Left forelimb (tissue), 1 donor: ENCODE measurements at regions not wholly inside any gene's neighbourhood (a gene's known extent, or its start where the extent isn't known, plus 50 kb on each side); places are given as distances from the start of the nearest gene placed in this dataset.

Experiments used
- DNase-seq: peaks from one replicate; pipeline ENCODE4 v3.0.0-alpha.2; 2018; ENCODE audit warnings: low spot score

- no peak for DNase-seq
These were observed 271.9 kb downstream of the GPM6A start for GRCh38 chr4:175540151-175540550.

DNA sequence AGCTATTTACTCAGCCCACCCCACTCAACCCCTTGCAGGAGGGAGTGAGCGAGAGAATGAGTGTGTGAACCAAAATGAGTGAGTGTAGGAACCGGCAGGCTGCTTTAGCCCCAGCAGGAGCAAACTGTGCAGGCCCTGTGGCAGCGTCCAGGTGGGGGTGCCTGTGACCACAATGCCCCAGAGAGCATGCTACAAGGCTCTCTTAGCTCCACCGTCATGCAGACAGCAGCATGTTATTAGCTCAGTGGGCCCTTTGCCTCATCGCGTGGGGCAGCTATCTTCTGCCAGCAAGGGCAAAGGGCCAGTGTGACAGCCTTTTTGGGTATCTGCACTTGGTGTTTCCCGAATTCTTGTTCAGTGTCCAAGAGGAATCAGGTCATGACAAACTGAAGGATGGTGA lies 271.3 kb downstream of the GPM6A start:
- DNase-seq = no peak

DNA sequence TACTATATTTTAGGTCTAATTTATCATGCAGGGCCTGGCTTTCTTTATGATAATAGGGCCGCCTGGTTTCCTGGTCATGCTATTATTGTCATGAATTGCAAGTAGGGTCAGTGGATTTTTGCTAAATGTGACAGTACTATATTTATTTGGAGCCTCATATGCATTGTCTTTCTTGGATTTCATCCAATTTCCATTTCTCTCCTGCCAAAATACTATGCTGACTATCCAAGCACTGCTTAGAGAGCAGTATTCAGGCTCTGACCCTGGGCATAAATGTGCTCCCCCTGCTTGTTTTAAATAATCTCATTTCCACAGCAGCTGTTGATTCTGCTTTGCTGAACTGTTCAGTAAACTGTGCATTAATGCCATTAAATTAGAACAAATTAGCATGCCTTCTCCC lies 269.3 kb downstream of the GPM6A start:
- no peak for DNase-seq

DNA sequence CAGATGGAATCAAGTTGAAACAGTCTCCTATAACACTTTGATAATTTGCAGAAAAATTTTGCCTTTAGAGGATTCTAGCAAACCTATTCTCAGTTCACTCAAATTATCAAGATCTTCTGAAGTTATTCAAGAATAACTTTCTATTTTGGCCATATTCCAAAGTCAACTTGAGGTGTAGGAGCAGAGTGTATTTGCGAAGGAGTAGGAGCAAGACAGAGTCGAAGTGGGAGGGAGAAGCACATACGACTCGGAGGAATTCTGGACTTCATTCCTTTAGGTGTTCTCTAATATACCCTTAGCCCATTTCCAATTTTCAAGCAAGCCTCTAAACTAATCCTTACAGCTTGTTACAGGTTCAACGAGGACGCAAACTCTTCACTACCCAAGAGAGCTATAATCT lies 252.9 kb downstream of the GPM6A start:
- no peak for DNase-seq

DNA sequence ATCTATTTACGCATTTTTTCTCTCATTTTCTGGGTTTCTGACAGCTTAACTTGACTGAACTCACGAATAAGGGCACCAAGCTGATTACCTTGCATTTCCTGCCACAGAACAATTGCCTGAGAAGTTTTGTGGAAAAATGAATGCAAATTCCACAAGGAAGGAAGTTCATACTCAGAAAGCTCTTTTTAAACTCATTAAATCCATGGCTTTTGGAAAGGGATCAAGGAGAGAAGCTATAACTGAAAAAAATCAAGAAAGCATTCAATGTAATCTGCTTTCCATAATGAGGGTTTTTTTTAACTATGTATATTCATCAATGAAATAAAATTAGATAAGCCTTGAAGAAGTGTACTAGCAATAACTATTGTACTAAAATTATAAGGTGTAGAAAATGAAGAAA lies 252.5 kb downstream of the GPM6A start:
- no peak for DNase-seq

DNA sequence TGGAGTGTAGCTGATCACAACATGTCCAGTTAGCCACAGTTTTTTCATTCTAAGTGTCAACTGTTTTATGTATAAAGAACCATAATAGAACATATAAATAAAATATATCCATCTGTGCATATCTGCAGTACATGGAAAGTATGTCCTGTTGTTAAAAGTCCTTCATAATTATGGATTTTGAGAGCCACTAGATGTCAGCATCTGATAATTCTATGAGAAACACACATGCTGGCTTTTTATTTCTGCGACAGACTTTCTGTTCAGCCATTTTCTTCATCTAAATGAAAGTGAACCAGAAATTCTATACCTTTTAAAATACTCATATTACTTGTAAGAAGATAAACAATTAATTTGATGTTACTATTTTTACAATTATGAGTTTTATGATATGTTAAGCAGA lies 251.5 kb downstream of the GPM6A start:
- no peak for DNase-seq

DNA sequence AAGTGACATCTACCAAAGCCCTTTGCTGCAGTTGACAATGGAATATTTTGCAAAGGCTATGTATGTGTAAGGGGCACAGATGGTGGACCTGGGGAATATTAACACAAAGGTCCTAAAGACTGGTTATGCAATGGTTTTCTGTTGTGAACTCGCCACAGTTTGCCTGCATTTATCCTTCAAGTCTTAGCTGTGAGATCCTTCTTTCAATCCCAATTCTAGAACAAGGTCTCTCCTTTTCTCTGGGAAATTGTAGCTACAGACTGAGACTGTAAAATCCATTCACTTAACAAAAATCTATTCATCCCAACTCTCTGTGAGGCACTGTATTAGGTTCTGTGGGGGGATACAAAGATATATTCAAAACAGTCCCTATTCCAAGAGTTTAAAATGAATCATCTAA lies 250.4 kb downstream of the GPM6A start:
- DNase-seq = no peak

GRCh38 chr4:175562111-175562510 lies 250.0 kb downstream of the GPM6A start:
- DNase-seq = no peak

DNA sequence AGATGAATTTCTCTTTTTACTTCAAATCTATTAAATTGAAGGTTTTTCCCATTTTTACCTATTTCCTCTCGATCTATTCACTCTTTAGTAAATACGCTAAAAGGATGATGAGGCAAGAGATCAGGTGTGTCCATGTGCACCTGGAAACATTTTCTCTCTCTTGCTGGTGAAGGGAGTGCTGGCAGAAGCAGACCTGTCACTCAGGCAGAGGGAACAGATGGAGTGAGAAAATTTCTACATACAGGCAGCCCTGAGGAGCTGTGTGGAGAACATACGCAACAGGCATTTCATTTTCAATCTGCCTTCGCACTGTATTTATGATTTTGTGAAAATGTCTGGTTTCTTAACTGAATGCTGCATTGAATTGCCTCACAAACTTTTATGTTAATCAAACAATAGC lies 249.5 kb downstream of the GPM6A start:
- DNase-seq = no peak
